Upper lobe of left lung (tissue), 4 donors: ENCODE measurements at regions not wholly inside any gene's neighbourhood (a gene's known extent, or its start where the extent isn't known, plus 50 kb on each side); places are given as distances from the start of the nearest gene placed in this dataset.

Experiments used
- POLR2A ChIP-seq, 4 donors: fragments of 450-650 bp; IDR thresholded peaks; one replicate each; pipeline ENCODE4 v1.5.1; 2016 to 2017; ENCODE audit warnings: antibody characterized with exemption in 4 of 4, mild to moderate bottlenecking in 2 of 4
- POLR2AphosphoS5 ChIP-seq, 2 donors: sonication (generic); formaldehyde crosslinking; IDR thresholded peaks; one replicate each; pipeline ENCODE4 v1.5.1; 2017; ENCODE audit warnings: antibody characterized with exemption in 2 of 2
- TF ChIP-seq, protein P1 (sequence below), 6 experiments: fragments of 450-650 bp in 4 of 6; fragments of 200-600 bp in 2 of 6; sonication (generic) in 2 of 6; IDR thresholded peaks; one replicate each; pipeline ENCODE4 v1.5.1; 2016 to 2019; ENCODE audit warnings: antibody characterized with exemption in 6 of 6

DNA sequence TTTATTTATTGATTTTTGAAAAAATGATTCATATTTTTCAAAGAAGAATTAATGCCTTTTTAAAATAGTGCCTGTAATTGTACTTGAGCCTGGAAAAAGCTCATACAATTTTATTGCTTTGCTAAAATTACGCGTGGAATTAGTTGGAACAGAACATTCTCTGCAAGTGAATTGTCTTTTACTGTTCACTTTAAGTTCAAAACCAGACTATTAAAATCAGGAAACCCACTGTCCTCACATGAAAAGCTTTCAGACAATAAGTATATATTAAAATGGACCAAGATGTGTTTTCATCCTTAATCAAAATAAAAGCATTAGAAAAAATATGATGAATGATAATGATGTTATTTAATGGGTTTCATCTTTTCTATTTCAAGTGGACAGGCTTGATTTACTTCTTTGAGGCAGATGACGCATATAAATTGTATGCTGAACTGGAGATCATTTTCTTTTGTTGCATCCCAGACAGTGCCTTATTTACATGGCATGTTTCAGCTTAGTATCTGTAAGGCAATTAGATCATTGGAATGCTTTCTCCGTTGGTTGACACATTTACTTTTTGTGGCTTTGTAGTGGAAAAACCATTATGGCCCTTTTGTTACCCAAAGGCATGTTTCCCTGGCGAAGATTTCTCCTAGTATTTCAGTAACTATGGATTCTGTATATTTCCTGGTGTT, 299.0 kb upstream of the MAGEC2 start:
- TF ChIP-seq, protein P1, sequence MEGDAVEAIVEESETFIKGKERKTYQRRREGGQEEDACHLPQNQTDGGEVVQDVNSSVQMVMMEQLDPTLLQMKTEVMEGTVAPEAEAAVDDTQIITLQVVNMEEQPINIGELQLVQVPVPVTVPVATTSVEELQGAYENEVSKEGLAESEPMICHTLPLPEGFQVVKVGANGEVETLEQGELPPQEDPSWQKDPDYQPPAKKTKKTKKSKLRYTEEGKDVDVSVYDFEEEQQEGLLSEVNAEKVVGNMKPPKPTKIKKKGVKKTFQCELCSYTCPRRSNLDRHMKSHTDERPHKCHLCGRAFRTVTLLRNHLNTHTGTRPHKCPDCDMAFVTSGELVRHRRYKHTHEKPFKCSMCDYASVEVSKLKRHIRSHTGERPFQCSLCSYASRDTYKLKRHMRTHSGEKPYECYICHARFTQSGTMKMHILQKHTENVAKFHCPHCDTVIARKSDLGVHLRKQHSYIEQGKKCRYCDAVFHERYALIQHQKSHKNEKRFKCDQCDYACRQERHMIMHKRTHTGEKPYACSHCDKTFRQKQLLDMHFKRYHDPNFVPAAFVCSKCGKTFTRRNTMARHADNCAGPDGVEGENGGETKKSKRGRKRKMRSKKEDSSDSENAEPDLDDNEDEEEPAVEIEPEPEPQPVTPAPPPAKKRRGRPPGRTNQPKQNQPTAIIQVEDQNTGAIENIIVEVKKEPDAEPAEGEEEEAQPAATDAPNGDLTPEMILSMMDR (IDR thresholded peaks at IDR 0.05) = no peak
- TF ChIP-seq POLR2AphosphoS5 (IDR thresholded peaks at IDR 0.05) (no peak), POLR2A (IDR thresholded peaks at IDR 0.05) (no peak)
